ENCODE measurements at regions not wholly inside any gene's neighbourhood (a gene's known extent, or its start where the extent isn't known, plus 50 kb on each side); places are given as distances from the start of the nearest gene placed in this dataset.

DNA sequence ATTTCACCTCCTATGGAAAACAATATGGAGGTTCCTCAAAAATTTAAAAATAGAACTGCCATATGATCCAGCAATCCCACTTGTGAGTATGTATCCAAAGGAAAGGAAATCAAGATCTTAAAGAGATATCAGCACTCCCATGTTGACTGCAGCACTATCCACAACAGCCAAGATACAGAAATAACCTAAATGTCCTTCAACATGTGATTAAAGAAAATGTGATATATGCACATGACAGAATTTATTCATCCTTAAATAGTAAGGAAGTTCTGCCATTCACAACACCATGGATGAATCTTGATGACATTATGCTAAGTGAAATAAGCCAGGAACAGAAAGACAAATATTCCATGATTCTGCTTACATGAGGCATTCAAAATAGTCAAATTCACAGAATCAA lies 303.6 kb upstream of the LRRN1 start:
- TF ChIP-seq, protein P1, sequence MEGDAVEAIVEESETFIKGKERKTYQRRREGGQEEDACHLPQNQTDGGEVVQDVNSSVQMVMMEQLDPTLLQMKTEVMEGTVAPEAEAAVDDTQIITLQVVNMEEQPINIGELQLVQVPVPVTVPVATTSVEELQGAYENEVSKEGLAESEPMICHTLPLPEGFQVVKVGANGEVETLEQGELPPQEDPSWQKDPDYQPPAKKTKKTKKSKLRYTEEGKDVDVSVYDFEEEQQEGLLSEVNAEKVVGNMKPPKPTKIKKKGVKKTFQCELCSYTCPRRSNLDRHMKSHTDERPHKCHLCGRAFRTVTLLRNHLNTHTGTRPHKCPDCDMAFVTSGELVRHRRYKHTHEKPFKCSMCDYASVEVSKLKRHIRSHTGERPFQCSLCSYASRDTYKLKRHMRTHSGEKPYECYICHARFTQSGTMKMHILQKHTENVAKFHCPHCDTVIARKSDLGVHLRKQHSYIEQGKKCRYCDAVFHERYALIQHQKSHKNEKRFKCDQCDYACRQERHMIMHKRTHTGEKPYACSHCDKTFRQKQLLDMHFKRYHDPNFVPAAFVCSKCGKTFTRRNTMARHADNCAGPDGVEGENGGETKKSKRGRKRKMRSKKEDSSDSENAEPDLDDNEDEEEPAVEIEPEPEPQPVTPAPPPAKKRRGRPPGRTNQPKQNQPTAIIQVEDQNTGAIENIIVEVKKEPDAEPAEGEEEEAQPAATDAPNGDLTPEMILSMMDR (IDR thresholded peaks at IDR 0.05 in 8 of 11, conservative IDR thresholded peaks at IDR 0.05 in 3 of 11) = no peak
- TF ChIP-seq POLR2A (IDR thresholded peaks at IDR 0.05) = no peak
- TF ChIP-seq POLR2AphosphoS5 (IDR thresholded peaks at IDR 0.05) = no peak
